GM18517 (cell line): ENCODE measurements at regions not wholly inside any gene's neighbourhood (a gene's known extent, or its start where the extent isn't known, plus 50 kb on each side); places are given as distances from the start of the nearest gene placed in this dataset.
"Not testable (repeated sequence)": the region's sequence is repeated elsewhere in the genome, so short reads cannot be mapped to it uniquely, and the experiment has no call there.

Experiments
- ATAC-seq: cut with Tn5 transposase; IDR thresholded peaks from one replicate; pipeline ENCODE4 v1.9.1; 2021; ENCODE audit warnings: mild to moderate bottlenecking, moderate library complexity; ENCODE audit not compliant: unreplicated experiment

- ATAC-seq = not testable (repeated sequence)
Observed at GRCh38 chr6:134386482-134386881, 68.6 kb upstream of the SGK1 start.

DNA sequence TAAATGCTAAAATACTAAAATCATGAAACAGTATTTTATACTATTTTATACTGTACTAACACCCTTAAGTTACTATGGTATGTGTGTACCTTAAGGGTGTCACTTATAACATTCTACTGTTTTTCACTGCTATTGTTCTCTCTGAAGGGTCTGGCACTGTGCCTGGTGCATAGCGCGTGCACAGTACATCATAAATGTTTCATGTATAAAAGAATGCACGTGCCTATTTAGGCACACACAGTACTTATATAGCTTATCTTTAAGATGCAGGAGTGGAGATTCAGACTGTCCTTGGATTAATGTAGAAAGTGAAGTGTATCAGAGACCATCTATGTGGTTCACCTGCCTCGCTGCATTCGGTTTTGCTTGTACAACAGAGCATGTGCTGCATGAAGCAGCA is 64.0 kb upstream of the SGK1 start:
- no peak for ATAC-seq

- ATAC-seq = no peak
Observed at GRCh38 chr6:134379599-134379998, 61.7 kb upstream of the SGK1 start.

- peak; percentile 94 for ATAC-seq
Observed at GRCh38 chr6:134379076-134379475, 61.2 kb upstream of the SGK1 start.

DNA sequence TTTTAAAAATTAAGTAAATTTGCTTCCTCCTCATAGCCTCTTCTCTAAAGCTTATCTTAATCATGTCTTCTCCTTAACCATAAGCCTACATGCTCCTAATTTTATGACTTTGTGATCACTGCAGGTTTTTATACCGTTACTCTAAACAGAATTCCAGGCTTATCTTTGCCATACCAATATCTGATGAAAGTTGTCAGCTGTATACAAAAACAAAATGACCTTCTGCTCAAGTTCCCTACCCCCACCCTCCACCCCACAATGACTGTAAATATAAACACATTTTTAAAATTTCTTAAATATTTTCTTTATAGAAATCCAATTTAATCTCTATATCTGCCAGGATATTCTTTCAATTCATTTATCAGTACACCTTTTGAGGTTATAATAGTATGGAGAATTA is 60.5 kb upstream of the SGK1 start:
- no peak for ATAC-seq

DNA sequence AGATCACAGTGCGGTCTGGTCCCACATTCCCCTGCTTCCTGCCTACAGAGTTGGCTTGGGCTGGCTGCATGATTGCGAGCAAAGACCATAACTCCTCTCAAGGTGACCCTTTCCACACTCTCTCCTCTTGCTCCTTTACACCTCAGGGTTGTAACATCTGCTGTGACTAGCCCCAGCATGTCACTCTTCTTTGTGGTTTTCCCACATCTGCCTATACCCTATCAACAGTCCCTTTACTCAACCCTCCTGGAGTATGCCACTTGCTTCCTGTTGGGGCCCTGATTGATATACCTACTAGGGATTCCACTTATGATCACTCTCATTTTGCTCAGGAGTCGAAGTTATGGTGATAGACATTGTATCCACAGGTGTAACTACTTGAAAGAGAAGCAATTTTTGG is 58.9 kb upstream of the SGK1 start:
- no peak for ATAC-seq

DNA sequence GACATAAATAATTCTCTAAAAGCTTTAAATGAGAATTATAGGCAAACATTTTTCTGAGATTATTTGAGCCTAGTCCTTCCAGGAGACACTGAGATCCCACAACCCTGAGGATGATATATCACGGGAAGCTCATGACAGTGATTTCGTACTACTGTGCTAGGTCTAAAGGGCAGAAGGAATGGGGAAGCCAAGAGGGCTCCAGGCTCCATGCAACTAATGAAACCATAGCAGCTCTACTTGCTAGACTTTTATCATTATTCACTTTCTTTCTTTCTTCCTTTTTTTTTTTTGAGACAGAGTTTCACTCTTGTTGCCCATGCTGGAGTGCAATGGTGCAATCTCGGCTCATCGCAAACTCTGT is 57.3 kb upstream of the SGK1 start:
- ATAC-seq = no peak

GRCh38 chr6:134374491-134375219 is 56.7 kb upstream of the SGK1 start:
- no peak for ATAC-seq

- ATAC-seq = no peak
Observed at GRCh38 chr6:134373993-134374392, 56.1 kb upstream of the SGK1 start.

DNA sequence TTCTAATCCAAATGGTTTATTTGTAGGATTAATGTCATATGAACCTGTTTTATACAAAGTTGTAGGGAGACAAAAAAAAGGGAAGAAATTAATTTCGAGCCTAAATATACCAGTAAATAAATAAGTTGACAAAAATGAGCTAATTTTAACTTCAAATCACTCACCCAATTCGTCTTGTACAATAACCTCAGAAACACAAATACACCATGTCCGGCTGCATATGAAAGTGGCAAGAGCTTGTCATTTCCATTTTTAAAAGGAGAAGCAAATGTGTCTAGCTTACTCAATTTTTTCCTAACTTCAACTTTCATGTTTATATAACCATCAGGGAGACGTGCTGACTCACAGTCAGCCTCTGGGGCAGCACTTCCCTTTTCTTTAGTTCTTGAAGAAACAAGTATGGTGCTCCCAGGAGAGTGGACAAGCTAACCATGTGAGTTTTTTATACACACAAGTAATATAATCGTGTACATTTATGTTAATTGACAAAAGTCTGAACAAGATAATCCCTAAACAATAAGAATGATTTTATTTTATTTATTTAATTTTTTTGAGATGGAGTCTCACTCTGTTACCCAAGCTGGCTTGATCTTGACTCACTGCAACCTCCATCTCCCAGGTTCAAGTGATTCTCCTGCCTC is 55.5 kb upstream of the SGK1 start:
- ATAC-seq = peak; percentile 88

GRCh38 chr6:134372603-134373281 is 54.8 kb upstream of the SGK1 start:
- ATAC-seq = no peak

DNA sequence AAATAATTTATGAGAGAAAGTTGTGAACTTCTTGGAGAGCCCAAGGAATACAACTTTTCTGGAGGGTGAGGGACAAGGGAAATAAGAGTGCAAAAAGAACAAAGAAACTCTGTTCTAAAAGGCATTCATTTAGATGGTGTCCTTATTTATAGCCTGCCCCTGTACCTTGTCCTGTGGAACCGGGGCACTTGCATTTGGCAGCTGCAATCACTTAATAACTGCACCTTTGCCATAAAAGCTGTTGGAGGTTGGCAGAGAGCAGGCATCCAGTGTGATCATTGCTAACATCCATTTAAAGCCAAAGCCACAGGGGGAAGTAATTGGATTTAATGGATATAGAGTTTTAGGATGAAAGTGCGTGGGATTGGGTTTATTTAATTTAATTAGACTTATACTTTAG is 50.8 kb upstream of the SGK1 start:
- ATAC-seq = no peak
